Right lobe of liver (tissue), 6 donors: ENCODE measurements at regions not wholly inside any gene's neighbourhood (a gene's known extent, or its start where the extent isn't known, plus 50 kb on each side); places are given as distances from the start of the nearest gene placed in this dataset.
A peak's percentile ranks its signal among the peaks of the same experiment; 100 is the strongest.

Experiments used
- ATAC-seq, 4 donors: fragments of 200-7000 bp; cut with Tn5 transposase; one replicate each; pipeline ENCODE4 v1.9.1; 2020; ENCODE audit warnings: mild to moderate bottlenecking in 4 of 4, moderate library complexity in 4 of 4
- DNase-seq, 3 donors: peaks; one replicate each; pipeline ENCODE4 v3.0.0-alpha.2; 2020
- H3K27ac ChIP-seq, 3 donors: fragments of 200-600 bp; one replicate each; pipeline ENCODE4 v1.8.0; 2022
- H3K27me3 ChIP-seq, 2 donors: fragments of 200-600 bp; one replicate each; pipeline ENCODE4 v1.8.0; 2022
- H3K36me3 ChIP-seq, 4 donors: fragments of 200-600 bp; sonication (generic) in 1 of 4; one replicate each; pipeline versions ENCODE4 v1.5.1 to v1.8.0; 2017 to 2022; ENCODE audit warnings: control low read depth in 1 of 4
- H3K4me1 ChIP-seq, 4 donors: fragments of 200-600 bp; sonication (generic) in 1 of 4; one replicate each; pipeline versions ENCODE4 v1.5.1 to v1.8.0; 2017 to 2022; ENCODE audit warnings: control low read depth in 1 of 4
- H3K4me3 ChIP-seq, 3 donors: fragments of 200-600 bp; one replicate each; pipeline ENCODE4 v1.8.0; 2022
- H3K9me3 ChIP-seq, 4 donors: fragments of 200-600 bp; sonication (generic) in 1 of 4; one replicate each; pipeline versions ENCODE4 v1.5.1 to v1.8.0; 2017 to 2022; ENCODE audit warnings: control low read depth in 1 of 4
- POLR2A ChIP-seq: fragments of 450-650 bp; IDR thresholded peaks from one replicate; pipeline ENCODE4 v1.6.1; 2017; ENCODE audit warnings: antibody characterized with exemption, mild to moderate bottlenecking
- WGBS: methylation state at CpG from one replicate; pipeline ENCODE4 v1.1.6; 2018; ENCODE audit warnings: low coverage, low lambda C conversion rate; ENCODE audit not compliant: insufficient coverage; ENCODE audit errors: missing lambda C conversion rate; 5-methylcytosine and 5-hydroxymethylcytosine counted together
- intact Hi-C, 2 donors: fragments of 100-400 bp; cut with DNase I; formaldehyde crosslinking; loops; one replicate each; pipeline versions ENCODE4 v1.11.2 to v1.14.1; 2022
- TF ChIP-seq, protein P1 (sequence below), 4 donors: fragments of 200-600 bp in 3 of 4; fragments of 450-650 bp in 1 of 4; IDR thresholded peaks; one replicate each; pipeline versions ENCODE4 v1.5.1 to v1.8.0; 2016 to 2022; ENCODE audit warnings: antibody characterized with exemption in 4 of 4, mild to moderate bottlenecking in 2 of 4
- donor health status: DM: no; HTN: yes; CAD: no.
- donor health status: DM: no; HTN: no; CAD: no.
- donor health status: DM: no; HTN: no; CAD: no.
- donor health status: DM: no; HTN: yes; CAD: no.
- donor health status: DM: no; HTN: yes; CAD: no.

DNA sequence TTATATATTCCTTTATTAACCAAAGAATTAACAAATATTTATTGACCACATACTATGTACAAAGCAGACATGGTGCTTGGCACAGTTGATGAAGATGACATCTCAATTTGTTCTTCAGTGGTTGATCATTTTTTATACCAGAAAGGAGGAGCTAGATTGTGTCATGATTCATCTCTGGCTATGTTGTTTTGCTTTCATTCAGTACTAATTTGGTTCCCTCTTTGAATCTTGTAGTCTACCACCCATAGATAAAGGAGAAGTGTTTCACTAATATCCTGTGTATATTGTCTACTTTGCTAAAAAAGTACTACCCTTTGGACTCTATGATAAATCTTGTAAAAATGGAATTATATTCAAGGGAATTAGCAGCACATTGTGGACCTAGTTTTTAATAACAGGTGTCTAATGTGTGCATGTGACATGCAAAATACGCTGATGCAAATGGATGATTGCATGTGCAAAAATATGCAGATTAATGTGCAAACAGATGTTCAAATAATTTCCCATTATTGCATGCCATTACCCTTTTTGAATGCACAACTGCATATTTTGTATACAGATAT lies 313.2 kb upstream of the ZEB2 start:
- Histone ChIP-seq H3K9me3 (no peaks in the 10 kb centered on the region), H3K27ac (no peak overlapping the region)
- intact Hi-C loops: no loop called here

DNA sequence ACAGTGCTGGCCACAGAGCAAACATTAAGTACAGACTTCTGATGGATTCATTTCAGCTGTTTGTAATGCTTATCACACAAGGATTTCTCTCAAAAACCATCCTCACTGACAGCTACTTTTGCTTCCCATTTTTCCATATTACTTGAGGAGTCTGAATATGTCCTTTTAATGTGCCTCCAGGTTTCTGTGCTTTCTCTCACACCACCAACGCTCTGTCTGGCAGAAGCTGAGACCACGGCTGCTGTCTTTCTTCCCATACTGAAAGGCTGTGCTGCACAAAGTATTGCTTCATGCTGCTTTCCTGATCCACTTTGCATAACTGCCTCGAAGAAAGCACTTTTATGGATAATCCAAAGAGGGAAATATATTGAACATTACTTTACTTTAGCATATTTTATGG lies 312.1 kb upstream of the ZEB2 start:
- H3K27ac ChIP-seq: no peak overlapping the region
- intact Hi-C loops: no loop called here
- TF ChIP-seq POLR2A: no peak
- TF ChIP-seq, protein P1, sequence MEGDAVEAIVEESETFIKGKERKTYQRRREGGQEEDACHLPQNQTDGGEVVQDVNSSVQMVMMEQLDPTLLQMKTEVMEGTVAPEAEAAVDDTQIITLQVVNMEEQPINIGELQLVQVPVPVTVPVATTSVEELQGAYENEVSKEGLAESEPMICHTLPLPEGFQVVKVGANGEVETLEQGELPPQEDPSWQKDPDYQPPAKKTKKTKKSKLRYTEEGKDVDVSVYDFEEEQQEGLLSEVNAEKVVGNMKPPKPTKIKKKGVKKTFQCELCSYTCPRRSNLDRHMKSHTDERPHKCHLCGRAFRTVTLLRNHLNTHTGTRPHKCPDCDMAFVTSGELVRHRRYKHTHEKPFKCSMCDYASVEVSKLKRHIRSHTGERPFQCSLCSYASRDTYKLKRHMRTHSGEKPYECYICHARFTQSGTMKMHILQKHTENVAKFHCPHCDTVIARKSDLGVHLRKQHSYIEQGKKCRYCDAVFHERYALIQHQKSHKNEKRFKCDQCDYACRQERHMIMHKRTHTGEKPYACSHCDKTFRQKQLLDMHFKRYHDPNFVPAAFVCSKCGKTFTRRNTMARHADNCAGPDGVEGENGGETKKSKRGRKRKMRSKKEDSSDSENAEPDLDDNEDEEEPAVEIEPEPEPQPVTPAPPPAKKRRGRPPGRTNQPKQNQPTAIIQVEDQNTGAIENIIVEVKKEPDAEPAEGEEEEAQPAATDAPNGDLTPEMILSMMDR (IDR thresholded peaks at IDR 0.05): no peak
- DNase-seq: no peak
- 38% methylated on average over 3 of the region's 3 CpGs for WGBS
- H3K4me1 ChIP-seq: no peaks in the 10 kb centered on the region
- H3K4me3 ChIP-seq: no peak overlapping the region
- no peaks in the 10 kb centered on the region for H3K36me3 ChIP-seq
- no peak for ATAC-seq
- no peaks in the 10 kb centered on the region for H3K27me3 ChIP-seq
- H3K9me3 ChIP-seq: no peaks in the 10 kb centered on the region

More for the DNA sequence above, 313.2 kb upstream of the ZEB2 start:
- Histone ChIP-seq H3K4me3 (no peak overlapping the region), H3K36me3 (no peaks in the 10 kb centered on the region), H3K27me3 (no peaks in the 10 kb centered on the region), H3K4me1 (no peaks in the 10 kb centered on the region)
- 67% methylated on average over 1 of the region's 1 CpG for WGBS
- DNase-seq (no peak), ATAC-seq (peak in 2 of 4 donors; percentile 26 to 34)
- TF ChIP-seq, protein P1 (IDR thresholded peaks at IDR 0.05): no peak
- no peak for TF ChIP-seq POLR2A

DNA sequence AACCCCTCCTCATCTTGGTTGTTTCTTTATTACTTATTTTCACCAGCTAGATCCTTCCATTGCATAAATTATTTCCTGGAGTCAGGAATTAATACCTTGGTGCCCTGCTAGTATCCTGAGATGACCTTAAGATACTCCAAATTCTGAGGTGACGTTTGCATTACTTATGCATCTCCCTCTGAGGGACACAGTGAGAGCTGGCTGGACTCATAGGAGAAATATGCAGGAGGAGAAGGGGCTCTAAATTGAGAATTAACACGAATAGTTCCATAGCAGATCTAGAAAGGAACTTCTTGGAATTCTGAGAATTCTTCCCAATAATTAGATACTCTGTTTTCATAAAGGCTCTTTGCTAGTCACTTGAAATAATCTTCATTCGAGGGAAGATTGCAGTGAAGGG lies 310.6 kb upstream of the ZEB2 start:
- no peak for TF ChIP-seq POLR2A
- TF ChIP-seq, protein P1 (IDR thresholded peaks at IDR 0.05): no peak
- Histone ChIP-seq H3K4me3 (no peak overlapping the region), H3K27me3 (no peaks in the 10 kb centered on the region), H3K36me3 (no peaks in the 10 kb centered on the region), H3K27ac (no peak overlapping the region), H3K9me3 (no peaks in the 10 kb centered on the region), H3K4me1 (no peaks in the 10 kb centered on the region)
- intact Hi-C loops: no loop called here
- DNase-seq (no peak), ATAC-seq (no peak)
- 49% methylated on average over 3 of the region's 3 CpGs for whole genome bisulfite sequencing

DNA sequence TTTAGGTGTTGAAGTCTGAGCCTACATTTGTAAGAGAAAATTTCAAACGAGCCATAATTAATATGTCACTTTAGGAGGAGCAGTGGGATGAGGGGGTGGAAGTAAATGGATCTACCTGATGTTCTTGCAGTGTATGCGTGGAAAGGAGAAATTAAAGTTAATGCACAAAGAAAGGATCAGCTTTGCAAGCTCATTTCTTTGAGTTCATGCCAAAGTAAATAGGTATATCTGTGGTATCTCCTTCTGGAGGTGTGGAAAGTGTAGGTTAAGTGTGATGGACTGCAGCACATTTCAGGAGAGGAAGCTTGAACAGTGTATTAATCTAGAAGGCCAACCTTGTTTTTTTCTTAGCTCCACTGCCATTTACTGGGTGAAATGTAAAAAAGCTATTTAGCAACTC lies 307.5 kb upstream of the ZEB2 start:
- Histone ChIP-seq H3K9me3 (no peaks in the 10 kb centered on the region), H3K36me3 (no peaks in the 10 kb centered on the region), H3K27ac (no peak overlapping the region), H3K4me3 (no peak overlapping the region), H3K4me1 (no peaks in the 10 kb centered on the region), H3K27me3 (no peaks in the 10 kb centered on the region)
- intact Hi-C loops: no loop called here
- TF ChIP-seq POLR2A: no peak
- TF ChIP-seq, protein P1 (IDR thresholded peaks at IDR 0.05): no peak
- no peak for ATAC-seq
- no peak for DNase-seq
- WGBS: 45% methylated on average over 2 of the region's 2 CpGs

DNA sequence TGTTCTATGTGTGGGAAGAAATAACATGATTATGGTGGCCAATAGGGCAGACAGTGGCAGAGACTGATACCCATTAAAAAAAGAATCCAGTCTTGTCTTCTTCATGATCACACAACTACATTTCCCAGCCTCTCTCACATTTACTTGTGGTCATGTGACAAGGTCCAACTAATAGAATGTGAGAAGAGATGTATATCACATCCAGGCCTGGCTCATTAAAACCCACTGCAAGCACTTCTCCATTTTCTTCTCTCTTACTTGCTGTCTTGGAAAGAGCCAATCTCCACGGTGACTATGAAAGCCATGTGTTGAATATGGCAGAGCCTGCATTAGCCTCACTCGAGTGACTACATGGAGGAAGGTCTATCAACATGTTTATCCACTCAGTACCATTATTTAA lies 306.2 kb upstream of the ZEB2 start:
- intact Hi-C loops: no loop called here
- H3K9me3 ChIP-seq: no peaks in the 10 kb centered on the region
- H3K4me3 ChIP-seq: no peak overlapping the region
- TF ChIP-seq, protein P1 (IDR thresholded peaks at IDR 0.05): no peak
- TF ChIP-seq POLR2A: no peak
- no peaks in the 10 kb centered on the region for H3K4me1 ChIP-seq
- H3K36me3 ChIP-seq: no peaks in the 10 kb centered on the region
- H3K27me3 ChIP-seq: no peaks in the 10 kb centered on the region
- no peak overlapping the region for H3K27ac ChIP-seq
- DNase-seq (no peak), ATAC-seq (no peak)
- 33% methylated on average over 2 of the region's 2 CpGs for WGBS
